SK-N-MC (cell line): ENCODE measurements at regions not wholly inside any gene's neighbourhood (a gene's known extent, or its start where the extent isn't known, plus 50 kb on each side); places are given as distances from the start of the nearest gene placed in this dataset.

Source experiments
- DNase-seq: peaks from one replicate; pipeline ENCODE4 v3.0.0-alpha.2; 2011; ENCODE audit warnings: low read depth, low spot score
- H3K27ac ChIP-seq: fragments of 200-600 bp; sonication (generic); 2 replicates; pipeline ENCODE4 v1.5.1; 2016; ENCODE audit warnings: mixed run types
- H3K36me3 ChIP-seq: fragments of 200-600 bp; sonication (generic); 2 replicates; pipeline ENCODE4 v1.6.1; 2017; ENCODE audit warnings: antibody characterized with exemption, low read length, mixed read lengths; ENCODE audit not compliant: insufficient read depth
- H3K4me3 ChIP-seq: fragments of 200-600 bp; sonication (generic); 2 replicates; pipeline ENCODE4 v1.5.1; 2016
- H3K9ac ChIP-seq: fragments of 200-600 bp; sonication (generic); 2 replicates; pipeline ENCODE4 v1.8.0; 2017; ENCODE audit warnings: mixed run types, mixed read lengths; ENCODE audit not compliant: insufficient read length
- H3K9me3 ChIP-seq: fragments of 200-600 bp; sonication (generic); 2 replicates; pipeline ENCODE4 v1.6.1; 2017; ENCODE audit warnings: low read depth, mild to moderate bottlenecking, antibody characterized with exemption, low read length, moderate library complexity, mixed read lengths
- EZH2 ChIP-seq: fragments of 200-600 bp; sonication (generic); IDR thresholded peaks from one replicate; pipeline ENCODE4 v1.6.1; 2017; ENCODE audit warnings: antibody characterized with exemption
- FOXP2 ChIP-seq: optimal IDR thresholded peaks from 2 replicates; pipeline ENCODE3; 2011; ENCODE audit warnings: mild to moderate bottlenecking, moderate library complexity; ENCODE audit not compliant: insufficient read depth; ENCODE audit errors: extremely low read length, control extremely low read depth
- POLR2AphosphoS5 ChIP-seq: IDR thresholded peaks from 2 replicates; pipeline ENCODE4 v1.6.1; 2012; ENCODE audit warnings: mild to moderate bottlenecking, low read depth, low read length, borderline replicate concordance

DNA sequence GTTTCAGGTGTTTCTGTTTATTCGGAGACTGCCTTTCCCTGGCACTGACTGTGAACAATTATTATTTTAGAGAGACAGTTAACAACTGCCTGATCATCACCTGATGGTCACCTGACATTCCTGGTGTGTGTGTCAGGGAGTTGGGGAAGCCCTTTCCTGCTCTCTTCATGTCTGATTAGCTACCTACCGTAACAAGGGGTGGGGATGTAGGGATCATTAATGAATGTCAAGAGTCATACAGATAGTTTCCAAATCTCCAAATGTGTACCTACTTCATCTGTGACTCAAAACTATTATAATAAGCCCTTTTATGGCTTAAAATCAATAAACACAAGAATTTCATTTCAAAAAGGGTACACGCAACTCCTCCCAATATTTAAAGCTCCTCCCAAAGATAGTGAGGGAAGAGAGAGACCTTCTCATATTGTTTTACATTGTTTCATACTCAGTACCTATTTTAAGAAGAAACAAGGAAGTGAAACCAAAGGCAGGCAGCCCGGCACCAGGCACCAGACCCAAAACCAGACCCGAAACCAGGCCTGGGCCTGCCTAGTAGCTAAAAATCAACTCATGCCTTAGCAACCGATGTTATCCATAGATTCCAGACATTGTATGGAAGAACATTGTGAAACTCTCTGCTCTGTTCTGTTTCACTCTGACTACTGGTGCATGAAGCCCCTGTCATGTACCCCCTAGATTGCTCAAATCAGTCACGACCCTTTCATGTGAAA is 844.9 kb upstream of the ALCAM start:
- no peak overlapping the region for H3K9ac ChIP-seq
- H3K36me3 ChIP-seq = no peaks in the 10 kb centered on the region
- no peak overlapping the region for H3K27ac ChIP-seq
- no peak for DNase-seq
- H3K9me3 ChIP-seq = no peaks in the 10 kb centered on the region
- TF ChIP-seq FOXP2 (no peak), EZH2 (no peak), POLR2AphosphoS5 (no peak)
- H3K4me3 ChIP-seq = no peak overlapping the region

GRCh38 chr3:104523136-104523535 is 843.6 kb upstream of the ALCAM start:
- Histone ChIP-seq H3K9ac (no peak overlapping the region), H3K4me3 (no peak overlapping the region), H3K36me3 (no peaks in the 10 kb centered on the region), H3K9me3 (no peaks in the 10 kb centered on the region), H3K27ac (no peak overlapping the region)
- TF ChIP-seq POLR2AphosphoS5 (no peak), FOXP2 (no peak), EZH2 (no peak)
- DNase-seq = no peak

DNA sequence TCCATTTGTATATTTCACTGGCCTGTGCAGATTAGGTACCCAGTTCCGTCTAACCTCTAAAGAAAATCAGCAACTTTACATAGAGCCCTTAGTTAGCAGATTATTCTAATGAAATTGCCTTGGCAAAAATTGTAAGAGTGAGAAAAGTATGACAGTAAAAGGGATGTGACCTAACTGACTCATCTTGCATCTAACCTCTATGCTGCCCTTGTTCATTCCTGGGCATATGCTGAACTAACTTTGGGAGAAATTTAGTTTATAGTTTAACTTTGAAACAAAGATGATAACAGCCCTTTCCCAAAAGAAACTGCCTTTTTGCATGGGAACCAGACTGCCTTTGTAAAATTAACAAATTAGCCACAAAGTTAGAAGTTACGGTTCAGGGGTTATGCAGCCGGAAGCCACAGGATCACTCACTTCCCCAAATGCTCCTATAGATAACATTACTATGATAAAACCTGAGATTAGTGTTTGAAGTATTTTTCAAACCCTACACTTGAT is 839.8 kb upstream of the ALCAM start:
- Histone ChIP-seq H3K9ac (no peak overlapping the region), H3K9me3 (no peaks in the 10 kb centered on the region), H3K36me3 (no peaks in the 10 kb centered on the region), H3K4me3 (no peak overlapping the region), H3K27ac (no peak overlapping the region)
- DNase-seq = no peak
- TF ChIP-seq POLR2AphosphoS5 (no peak), FOXP2 (no peak), EZH2 (no peak)

DNA sequence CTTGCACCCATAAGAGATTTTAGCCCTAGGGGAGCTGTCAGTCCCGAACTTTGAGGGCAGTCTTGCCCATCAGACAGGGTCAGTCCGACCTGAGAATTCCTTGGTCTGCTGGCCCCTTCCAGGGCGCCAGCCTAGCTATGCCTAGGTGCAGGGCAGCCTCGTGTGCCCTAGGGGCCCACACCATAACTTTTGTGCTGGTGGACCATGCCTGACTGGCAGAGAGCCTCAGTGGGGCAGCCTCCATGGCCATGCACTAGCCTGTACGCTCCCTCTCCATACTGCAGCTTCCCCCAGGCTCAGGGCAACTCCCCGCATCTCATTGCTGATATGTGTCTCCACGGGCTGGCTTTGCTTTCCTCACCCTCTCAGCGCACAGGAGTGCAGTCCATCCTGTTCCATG is 835.8 kb upstream of the ALCAM start:
- no peak overlapping the region for H3K9ac ChIP-seq
- no peaks in the 10 kb centered on the region for H3K9me3 ChIP-seq
- no peaks in the 10 kb centered on the region for H3K36me3 ChIP-seq
- H3K4me3 ChIP-seq = no peak overlapping the region
- no peak for DNase-seq
- no peak for TF ChIP-seq FOXP2
- TF ChIP-seq EZH2 = no peak
- TF ChIP-seq POLR2AphosphoS5 = no peak
- H3K27ac ChIP-seq = no peak overlapping the region

DNA sequence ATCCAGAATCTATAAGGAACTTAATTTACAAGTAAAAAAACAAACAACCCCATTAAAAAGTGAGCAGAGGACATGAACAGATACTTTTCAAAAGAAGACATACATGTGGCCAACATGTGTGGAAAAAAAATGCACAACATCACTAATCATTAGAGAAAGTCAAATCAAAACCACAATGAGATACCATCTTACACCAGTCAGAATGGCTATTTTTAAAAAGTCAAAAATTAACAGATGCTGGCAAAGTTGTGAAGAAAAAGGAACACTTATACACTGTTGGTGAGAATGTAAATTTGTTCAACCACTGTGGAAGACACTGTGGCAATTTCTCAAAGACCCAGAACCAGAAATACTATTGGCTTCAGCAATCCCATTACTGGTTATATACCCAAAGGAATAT is 830.0 kb upstream of the ALCAM start:
- Histone ChIP-seq H3K36me3 (no peaks in the 10 kb centered on the region), H3K9me3 (no peaks in the 10 kb centered on the region; the same call in 1 of the 2 replicates), H3K27ac (no peak overlapping the region), H3K4me3 (no peak overlapping the region), H3K9ac (no peak overlapping the region)
- no peak for DNase-seq
- TF ChIP-seq POLR2AphosphoS5 = no peak
- TF ChIP-seq EZH2 = no peak
- no peak for TF ChIP-seq FOXP2

- Histone ChIP-seq H3K27ac (no peak overlapping the region), H3K4me3 (no peak overlapping the region), H3K9me3 (no peaks in the 10 kb centered on the region; the same call in 1 of the 2 replicates), H3K36me3 (no peaks in the 10 kb centered on the region), H3K9ac (no peak overlapping the region)
- TF ChIP-seq FOXP2 = no peak
- TF ChIP-seq POLR2AphosphoS5 = no peak
- no peak for TF ChIP-seq EZH2
- DNase-seq = no peak
Measured at GRCh38 chr3:104537323-104537722, 829.4 kb upstream of the ALCAM start.

- no peak overlapping the region for H3K4me3 ChIP-seq
- H3K9ac ChIP-seq = no peak overlapping the region
- H3K36me3 ChIP-seq = no peaks in the 10 kb centered on the region
- no peak overlapping the region for H3K27ac ChIP-seq
- no peak for DNase-seq
- no peaks in the 10 kb centered on the region for H3K9me3 ChIP-seq
- TF ChIP-seq EZH2 (no peak), POLR2AphosphoS5 (no peak), FOXP2 (no peak)
Measured at GRCh38 chr3:104546301-104546700, 820.4 kb upstream of the ALCAM start.

DNA sequence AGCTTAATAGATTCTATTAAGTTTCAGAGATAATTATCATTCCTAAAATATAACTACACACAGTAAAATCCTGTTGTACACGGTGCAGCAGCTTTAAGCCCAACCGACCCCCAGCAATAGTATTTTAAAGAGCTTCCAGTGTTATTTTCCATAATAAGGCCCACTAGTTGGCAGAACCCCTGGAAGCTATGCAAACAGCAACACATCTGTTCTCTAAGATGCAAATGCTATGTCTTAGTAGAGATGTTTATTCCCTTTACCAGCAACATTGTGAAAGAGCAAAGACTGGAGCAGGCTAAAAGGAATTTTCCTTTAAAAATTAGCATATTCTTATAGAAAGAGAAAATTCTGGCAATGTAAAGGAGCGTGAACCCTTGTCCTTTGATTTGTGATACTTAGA is 819.7 kb upstream of the ALCAM start:
- no peak overlapping the region for H3K9ac ChIP-seq
- H3K36me3 ChIP-seq = no peaks in the 10 kb centered on the region
- H3K9me3 ChIP-seq = no peaks in the 10 kb centered on the region
- H3K27ac ChIP-seq = no peak overlapping the region
- no peak for TF ChIP-seq FOXP2
- TF ChIP-seq POLR2AphosphoS5 = no peak
- no peak for TF ChIP-seq EZH2
- no peak overlapping the region for H3K4me3 ChIP-seq
- peak; percentile 24 for DNase-seq

- TF ChIP-seq FOXP2 = no peak
- no peak for TF ChIP-seq POLR2AphosphoS5
- TF ChIP-seq EZH2 = no peak
- H3K36me3 ChIP-seq = no peaks in the 10 kb centered on the region
- H3K9ac ChIP-seq = no peak overlapping the region
- H3K27ac ChIP-seq = no peak overlapping the region
- H3K4me3 ChIP-seq = no peak overlapping the region
- no peak for DNase-seq
- no peaks in the 10 kb centered on the region for H3K9me3 ChIP-seq
Measured at GRCh38 chr3:104548401-104548800, 818.3 kb upstream of the ALCAM start.
